MCF 10A (cell line): ENCODE measurements at regions not wholly inside any gene's neighbourhood (a gene's known extent, or its start where the extent isn't known, plus 50 kb on each side); places are given as distances from the start of the nearest gene placed in this dataset.

Source experiments
- BruUV-seq: library from RNA; stranded (reverse); fragments of 400-500 nt; replicated peaks from 2 replicates; lab custom pipeline; 2021; lab: Mats Ljungman, UMichigan
- CTCF ChIA-PET: fragments of 300-600 bp; sonication (Branson Sonifier 250); formaldehyde crosslinking; extraction: SDS; loops from one replicate; lab custom pipeline; 2021; ENCODE audit warnings: antibody characterized with exemption, inconsistent platforms; lab: Yijun Ruan, JAX
- POLR2A ChIA-PET: fragments of 300-600, 350-650 bp; sonication (Branson Sonifier 250); formaldehyde crosslinking; extraction: SDS; loops from one replicate; lab custom pipeline; 2020; ENCODE audit warnings: antibody characterized with exemption, inconsistent platforms; lab: Yijun Ruan, JAX
- DNase-seq: peaks from one replicate; pipeline ENCODE4 v3.0.0-alpha.2; 2018; ENCODE audit not compliant: unreplicated experiment
- H3K27ac Mint-ChIP-seq: one replicate; pipeline ENCODE4 v1.8.0; 2022; ENCODE audit warnings: mild to moderate bottlenecking, low read depth, mixed read lengths; ENCODE audit not compliant: unreplicated experiment
- H3K27me3 Mint-ChIP-seq: one replicate; pipeline ENCODE4 v1.8.0; 2022; ENCODE audit warnings: mixed read lengths; ENCODE audit not compliant: insufficient read depth, unreplicated experiment
- H3K36me3 Mint-ChIP-seq: one replicate; pipeline ENCODE4 v1.8.0; 2022; ENCODE audit warnings: mild to moderate bottlenecking, moderate library complexity, mixed read lengths; ENCODE audit not compliant: insufficient read depth, unreplicated experiment
- H3K4me1 Mint-ChIP-seq: one replicate; pipeline ENCODE4 v1.8.0; 2022; ENCODE audit warnings: mixed read lengths; ENCODE audit not compliant: insufficient read depth, unreplicated experiment
- H3K4me3 Mint-ChIP-seq: one replicate; pipeline ENCODE4 v1.8.0; 2022; ENCODE audit warnings: mild to moderate bottlenecking, moderate library complexity, mixed read lengths; ENCODE audit not compliant: unreplicated experiment
- H3K9me3 Mint-ChIP-seq: one replicate; pipeline ENCODE4 v1.8.0; 2022; ENCODE audit warnings: mixed read lengths; ENCODE audit not compliant: unreplicated experiment
- CTCF ChIP-seq: fragments of 200-600 bp; IDR thresholded peaks from one replicate; pipeline ENCODE4 v1.8.0; 2022; ENCODE audit warnings: antibody characterized with exemption, mild to moderate bottlenecking; ENCODE audit not compliant: unreplicated experiment
- intact Hi-C: fragments of 100-400 bp; cut with micrococcal nuclease; formaldehyde crosslinking; loops from 2 replicates; pipeline ENCODE4 v1.14.1; 2022

GRCh38 chr10:131745591-131745990, 155.2 kb upstream of the PPP2R2D start:
- no peaks in the 10 kb centered on the region for H3K4me1 Mint-ChIP-seq
- no TSS peak for BruUV-seq
- no peaks in the 10 kb centered on the region for H3K36me3 Mint-ChIP-seq
- no peaks in the 10 kb centered on the region for H3K27me3 Mint-ChIP-seq
- DNase-seq, result no peak
- ChIA-PET CTCF (interaction anchor here (0.5 kb wide), 1 partner anchor 1468 kb away, joined by 6 read pairs; no protein-coding TSS in a partner anchor), POLR2A (interaction anchor here (0.6 kb wide), 1 partner anchor 13 kb away, joined by 3 read pairs; no protein-coding TSS in a partner anchor)
- intact Hi-C loops, result no loop called here
- no peak overlapping the region for H3K4me3 Mint-ChIP-seq
- no peak overlapping the region for H3K27ac Mint-ChIP-seq
- H3K9me3 Mint-ChIP-seq, result peaks cover 29% of the 10 kb centered on the region
- TF ChIP-seq CTCF, result no peak

- POLR2A ChIA-PET, result no interaction called here
- Mint-ChIP-seq H3K27ac (no peak overlapping the region), H3K4me1 (no peaks in the 10 kb centered on the region), H3K27me3 (no peaks in the 10 kb centered on the region), H3K9me3 (peaks cover 29% of the 10 kb centered on the region), H3K4me3 (no peak overlapping the region), H3K36me3 (no peaks in the 10 kb centered on the region)
- BruUV-seq, result no TSS peak
- intact Hi-C loops, result no loop called here
- no peak for DNase-seq
- CTCF ChIA-PET, result interaction anchor here (0.5 kb wide), 1 partner anchor 1468 kb away, joined by 6 read pairs; no protein-coding TSS in a partner anchor
- TF ChIP-seq CTCF, result no peak
Observed at GRCh38 chr10:131746241-131746711, 154.5 kb upstream of the PPP2R2D start.

- DNase-seq, result no peak
- no peaks in the 10 kb centered on the region for H3K4me1 Mint-ChIP-seq
- no peak overlapping the region for H3K27ac Mint-ChIP-seq
- no peaks in the 10 kb centered on the region for H3K36me3 Mint-ChIP-seq
- BruUV-seq, result no TSS peak
- intact Hi-C loops, result no loop called here
- no peaks in the 10 kb centered on the region for H3K27me3 Mint-ChIP-seq
- TF ChIP-seq CTCF, result no peak
- POLR2A ChIA-PET, result no interaction called here
- no peak overlapping the region for H3K4me3 Mint-ChIP-seq
- CTCF ChIA-PET, result interaction anchor here (0.7 kb wide), 1 partner anchor 58 kb away, joined by 3 read pairs; no protein-coding TSS in a partner anchor
- peaks cover 29% of the 10 kb centered on the region for H3K9me3 Mint-ChIP-seq
Observed at GRCh38 chr10:131746785-131747184, 154.0 kb upstream of the PPP2R2D start.

- no peak overlapping the region for H3K27ac Mint-ChIP-seq
- H3K4me3 Mint-ChIP-seq, result no peak overlapping the region
- H3K27me3 Mint-ChIP-seq, result no peaks in the 10 kb centered on the region
- H3K4me1 Mint-ChIP-seq, result no peaks in the 10 kb centered on the region
- ChIA-PET POLR2A (no interaction called here), CTCF (interaction anchor here (0.6 to 0.7 kb wide), 2 partner anchors 58 to 950 kb away, joined by 3 read pairs; no protein-coding TSS in a partner anchor)
- no peak for DNase-seq
- no peak for TF ChIP-seq CTCF
- peaks cover 29% of the 10 kb centered on the region for H3K9me3 Mint-ChIP-seq
- intact Hi-C loops, result no loop called here
- no TSS peak for BruUV-seq
- H3K36me3 Mint-ChIP-seq, result no peaks in the 10 kb centered on the region
Observed at GRCh38 chr10:131747251-131747650, 153.6 kb upstream of the PPP2R2D start.
